ENCODE measurements at regions not wholly inside any gene's neighbourhood (a gene's known extent, or its start where the extent isn't known, plus 50 kb on each side); places are given as distances from the start of the nearest gene placed in this dataset.

GRCh38 chr1:168375566-168376300 is 95.1 kb downstream of the TBX19 start:
- intact Hi-C loops (cut with DNase I), result no loop called here
- no peak overlapping the region for H3K27ac ChIP-seq (ENCODE audit: low read depth in 1 of 2, low read length in 2 of 2)
- H3K4me3 ChIP-seq (ENCODE audit: low read length in 2 of 2), result no peak overlapping the region
- 90 to 96% methylated on average over 5 of the region's 5 CpGs for WGBS, 2 donors
- DNase-seq (no peak), ATAC-seq (ENCODE audit: low FRiP score) (no peak)
- no peaks in the 10 kb centered on the region for H3K27me3 ChIP-seq (ENCODE audit: control insufficient read depth in 1 of 2, insufficient read depth in 2 of 2, low read length in 1 of 2)
- H3K4me1 ChIP-seq (ENCODE audit: control insufficient read depth in 1 of 2, insufficient read depth in 2 of 2, low read length in 2 of 2), result no peaks in the 10 kb centered on the region
- H3K9me3 ChIP-seq (ENCODE audit: control insufficient read depth, low read length), result no peaks in the 10 kb centered on the region
- no peaks in the 10 kb centered on the region for H3K36me3 ChIP-seq (ENCODE audit: control insufficient read depth in 1 of 2, insufficient read depth in 2 of 2, low read length in 1 of 2)

DNA sequence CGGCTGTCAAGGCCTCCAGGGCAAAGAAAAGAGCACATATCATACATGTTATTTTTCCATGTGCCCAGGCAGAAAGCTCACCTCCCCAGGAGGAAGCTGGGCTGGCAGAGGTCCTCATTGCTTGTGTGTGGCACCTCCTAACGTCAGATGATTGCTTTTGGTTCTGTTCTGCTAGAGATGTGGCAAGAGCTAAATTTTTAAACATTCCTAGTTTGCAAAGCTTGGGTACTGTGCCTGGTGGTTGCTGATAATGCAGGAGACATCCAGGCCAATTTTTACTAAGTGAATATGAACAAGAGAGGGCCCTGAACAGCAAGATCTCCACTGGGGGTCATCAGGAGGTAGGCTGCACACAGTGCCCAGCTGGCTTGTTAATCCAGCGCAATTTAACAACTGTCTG is 93.9 kb downstream of the TBX19 start:
- Histone ChIP-seq H3K27me3 (ENCODE audit: control insufficient read depth in 1 of 2, insufficient read depth in 2 of 2, low read length in 1 of 2) (no peaks in the 10 kb centered on the region), H3K36me3 (ENCODE audit: control insufficient read depth in 1 of 2, insufficient read depth in 2 of 2, low read length in 1 of 2) (no peaks in the 10 kb centered on the region), H3K9me3 (ENCODE audit: control insufficient read depth, low read length) (no peaks in the 10 kb centered on the region), H3K4me3 (ENCODE audit: low read length in 2 of 2) (no peak overlapping the region), H3K4me1 (ENCODE audit: control insufficient read depth in 1 of 2, insufficient read depth in 2 of 2, low read length in 2 of 2) (no peaks in the 10 kb centered on the region), H3K27ac (ENCODE audit: low read depth in 1 of 2, low read length in 2 of 2) (no peak overlapping the region)
- DNase-seq (no peak), ATAC-seq (ENCODE audit: low FRiP score) (no peak)
- intact Hi-C loops (cut with DNase I), result no loop called here
- 79 to 80% methylated on average over 3 of the region's 3 CpGs for WGBS, 2 donors

DNA sequence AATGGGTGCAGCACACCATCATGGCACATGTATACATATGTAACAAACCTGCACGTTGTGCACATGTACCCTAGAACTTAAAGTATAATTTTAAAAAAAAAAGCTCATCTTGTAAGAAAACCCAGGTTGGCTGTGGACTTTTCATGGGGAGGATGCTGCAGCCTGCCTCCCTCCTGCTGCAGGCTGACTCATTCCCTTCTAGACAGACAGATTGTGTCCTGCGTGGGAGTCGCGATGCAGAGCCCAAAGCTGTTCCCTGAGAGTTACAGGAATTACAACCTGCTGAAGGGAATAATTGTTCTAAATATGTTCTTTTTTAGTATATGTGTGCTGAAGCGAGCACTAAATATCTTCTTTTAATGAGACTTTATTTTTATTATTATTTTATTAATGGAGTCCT is 93.2 kb downstream of the TBX19 start:
- Histone ChIP-seq H3K4me3 (ENCODE audit: low read length in 2 of 2) (no peak overlapping the region), H3K27ac (ENCODE audit: low read depth in 1 of 2, low read length in 2 of 2) (no peak overlapping the region), H3K27me3 (ENCODE audit: control insufficient read depth in 1 of 2, insufficient read depth in 2 of 2, low read length in 1 of 2) (no peaks in the 10 kb centered on the region), H3K36me3 (ENCODE audit: control insufficient read depth in 1 of 2, insufficient read depth in 2 of 2, low read length in 1 of 2) (no peaks in the 10 kb centered on the region), H3K4me1 (ENCODE audit: control insufficient read depth in 1 of 2, insufficient read depth in 2 of 2, low read length in 2 of 2) (no peaks in the 10 kb centered on the region), H3K9me3 (ENCODE audit: control insufficient read depth, low read length) (no peaks in the 10 kb centered on the region)
- no peak for ATAC-seq (ENCODE audit: low FRiP score)
- intact Hi-C loops (cut with DNase I), result no loop called here
- no peak for DNase-seq
- 85 to 93% methylated on average over 5 of the region's 5 CpGs for WGBS, 2 donors

DNA sequence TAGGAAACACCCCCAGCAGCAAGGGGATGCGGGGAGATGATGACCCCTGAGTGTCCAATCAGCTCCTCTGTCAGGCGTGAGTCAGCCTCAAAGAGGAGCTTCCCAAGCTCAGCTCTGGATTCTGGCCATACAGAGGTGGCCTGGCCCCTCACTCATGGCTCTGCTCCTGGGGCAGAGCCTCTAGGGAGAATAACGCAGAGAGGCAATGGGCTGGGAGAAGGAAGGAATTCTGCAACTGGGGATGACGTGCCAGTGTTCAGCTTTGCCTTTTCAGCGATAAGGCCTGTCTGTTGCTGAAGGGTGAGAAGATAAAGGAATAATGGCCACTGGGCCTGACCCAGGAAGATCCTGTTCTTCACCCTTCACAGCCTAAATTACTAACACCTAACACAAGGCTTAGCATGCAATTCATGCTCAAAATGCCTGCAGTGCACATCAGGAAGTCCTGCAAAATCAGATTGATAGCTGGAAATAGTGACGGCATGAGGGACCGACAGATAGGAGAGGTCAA is 92.2 kb downstream of the TBX19 start:
- intact Hi-C loops (cut with DNase I), result no loop called here

DNA sequence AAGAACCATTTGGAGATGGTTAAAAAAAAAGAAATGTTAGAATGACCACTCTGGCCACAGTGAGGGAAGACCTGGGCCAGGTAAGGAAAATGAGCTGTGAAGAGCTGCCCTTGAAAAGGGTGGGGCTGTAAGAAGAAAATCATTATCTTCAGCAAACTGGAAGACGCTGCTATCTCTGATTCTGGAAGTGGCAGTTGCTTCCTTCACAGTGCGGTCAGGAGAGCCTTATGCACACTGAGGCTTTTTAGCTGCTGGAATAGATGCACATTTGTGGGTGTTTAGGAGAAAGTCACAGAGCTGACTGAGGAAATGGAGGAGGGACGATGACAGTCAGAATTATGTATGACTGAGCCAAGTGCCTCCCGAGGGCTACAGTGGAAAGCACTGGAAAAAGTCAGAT is 91.6 kb downstream of the TBX19 start:
- H3K36me3 ChIP-seq (ENCODE audit: control insufficient read depth in 1 of 2, insufficient read depth in 2 of 2, low read length in 1 of 2), result no peaks in the 10 kb centered on the region
- DNase-seq (no peak), ATAC-seq (ENCODE audit: low FRiP score) (no peak)
- H3K9me3 ChIP-seq (ENCODE audit: control insufficient read depth, low read length), result no peaks in the 10 kb centered on the region
- intact Hi-C loops (cut with DNase I), result no loop called here
- H3K4me3 ChIP-seq (ENCODE audit: low read length in 2 of 2), result no peak overlapping the region
- no peaks in the 10 kb centered on the region for H3K27me3 ChIP-seq (ENCODE audit: control insufficient read depth in 1 of 2, insufficient read depth in 2 of 2, low read length in 1 of 2)
- H3K27ac ChIP-seq (ENCODE audit: low read depth in 1 of 2, low read length in 2 of 2), result no peak overlapping the region
- 66 to 87% methylated on average over 4 of the region's 4 CpGs for WGBS, 2 donors
- no peaks in the 10 kb centered on the region for H3K4me1 ChIP-seq (ENCODE audit: control insufficient read depth in 1 of 2, insufficient read depth in 2 of 2, low read length in 2 of 2)

More for the DNA sequence above, 92.2 kb downstream of the TBX19 start:
- WGBS, 2 donors, result 64 to 81% methylated on average over 7 of the region's 7 CpGs
- Histone ChIP-seq H3K4me1 (ENCODE audit: control insufficient read depth in 1 of 2, insufficient read depth in 2 of 2, low read length in 2 of 2) (no peaks in the 10 kb centered on the region), H3K9me3 (ENCODE audit: control insufficient read depth, low read length) (no peaks in the 10 kb centered on the region), H3K27ac (ENCODE audit: low read depth in 1 of 2, low read length in 2 of 2) (no peak overlapping the region), H3K27me3 (ENCODE audit: control insufficient read depth in 1 of 2, insufficient read depth in 2 of 2, low read length in 1 of 2) (no peaks in the 10 kb centered on the region), H3K4me3 (ENCODE audit: low read length in 2 of 2) (no peak overlapping the region), H3K36me3 (ENCODE audit: control insufficient read depth in 1 of 2, insufficient read depth in 2 of 2, low read length in 1 of 2) (no peaks in the 10 kb centered on the region)
- DNase-seq (no peak), ATAC-seq (ENCODE audit: low FRiP score) (no peak)

- intact Hi-C loops (cut with DNase I), result no loop called here
- no peaks in the 10 kb centered on the region for H3K36me3 ChIP-seq (ENCODE audit: control insufficient read depth in 1 of 2, insufficient read depth in 2 of 2, low read length in 1 of 2)
- ATAC-seq (ENCODE audit: low FRiP score), result no peak
- H3K27ac ChIP-seq (ENCODE audit: low read depth in 1 of 2, low read length in 2 of 2), result no peak overlapping the region
- H3K4me3 ChIP-seq (ENCODE audit: low read length in 2 of 2), result no peak overlapping the region
- DNase-seq, result no peak
- H3K9me3 ChIP-seq (ENCODE audit: control insufficient read depth, low read length), result no peaks in the 10 kb centered on the region
- H3K27me3 ChIP-seq (ENCODE audit: control insufficient read depth in 1 of 2, insufficient read depth in 2 of 2, low read length in 1 of 2), result no peaks in the 10 kb centered on the region
- H3K4me1 ChIP-seq (ENCODE audit: control insufficient read depth in 1 of 2, insufficient read depth in 2 of 2, low read length in 2 of 2), result no peaks in the 10 kb centered on the region
- WGBS, 2 donors, result 66 to 79% methylated on average over 5 of the region's 5 CpGs
These were observed 90.8 kb downstream of the TBX19 start for GRCh38 chr1:168371477-168371876.

DNA sequence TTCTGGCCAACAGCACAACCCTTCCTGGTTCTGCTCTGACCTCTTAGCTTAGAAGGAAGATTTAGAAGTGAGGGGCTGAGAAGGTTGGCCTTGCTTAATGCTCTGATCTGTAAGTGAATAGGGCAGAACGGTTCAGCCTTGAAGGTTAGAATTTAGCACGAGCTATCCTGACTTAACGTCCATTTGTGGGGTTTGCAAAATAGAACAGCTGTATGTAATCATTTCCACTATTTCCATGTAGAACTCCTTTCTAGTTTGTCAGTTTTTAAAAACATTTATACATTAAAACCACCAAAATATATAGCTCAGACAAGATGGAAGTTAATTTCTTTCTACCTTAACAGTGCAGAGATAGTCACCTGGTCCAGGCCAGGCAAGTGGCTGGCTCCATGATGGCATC is 89.9 kb downstream of the TBX19 start:
- Histone ChIP-seq H3K4me3 (ENCODE audit: low read length in 2 of 2) (no peak overlapping the region), H3K4me1 (ENCODE audit: control insufficient read depth in 1 of 2, insufficient read depth in 2 of 2, low read length in 2 of 2) (no peaks in the 10 kb centered on the region), H3K36me3 (ENCODE audit: control insufficient read depth in 1 of 2, insufficient read depth in 2 of 2, low read length in 1 of 2) (no peaks in the 10 kb centered on the region), H3K27ac (ENCODE audit: low read depth in 1 of 2, low read length in 2 of 2) (no peak overlapping the region), H3K27me3 (ENCODE audit: control insufficient read depth in 1 of 2, insufficient read depth in 2 of 2, low read length in 1 of 2) (no peaks in the 10 kb centered on the region), H3K9me3 (ENCODE audit: control insufficient read depth, low read length) (no peaks in the 10 kb centered on the region)
- 90 to 95% methylated on average over 3 of the region's 3 CpGs for WGBS, 2 donors
- DNase-seq (no peak), ATAC-seq (ENCODE audit: low FRiP score) (no peak)
- intact Hi-C loops (cut with DNase I), result no loop called here

- Histone ChIP-seq H3K4me1 (ENCODE audit: control insufficient read depth in 1 of 2, insufficient read depth in 2 of 2, low read length in 2 of 2) (no peaks in the 10 kb centered on the region), H3K9me3 (ENCODE audit: control insufficient read depth, low read length) (no peaks in the 10 kb centered on the region), H3K4me3 (ENCODE audit: low read length in 2 of 2) (no peak overlapping the region), H3K27ac (ENCODE audit: low read depth in 1 of 2, low read length in 2 of 2) (no peak overlapping the region), H3K36me3 (ENCODE audit: control insufficient read depth in 1 of 2, insufficient read depth in 2 of 2, low read length in 1 of 2) (no peaks in the 10 kb centered on the region), H3K27me3 (ENCODE audit: control insufficient read depth in 1 of 2, insufficient read depth in 2 of 2, low read length in 1 of 2) (no peaks in the 10 kb centered on the region)
- intact Hi-C loops (cut with DNase I), result no loop called here
- DNase-seq (no peak), ATAC-seq (ENCODE audit: low FRiP score) (no peak)
- 92 to 93% methylated on average over 5 of the region's 5 CpGs for WGBS, 2 donors
These were observed 89.0 kb downstream of the TBX19 start for GRCh38 chr1:168369655-168370054.

DNA sequence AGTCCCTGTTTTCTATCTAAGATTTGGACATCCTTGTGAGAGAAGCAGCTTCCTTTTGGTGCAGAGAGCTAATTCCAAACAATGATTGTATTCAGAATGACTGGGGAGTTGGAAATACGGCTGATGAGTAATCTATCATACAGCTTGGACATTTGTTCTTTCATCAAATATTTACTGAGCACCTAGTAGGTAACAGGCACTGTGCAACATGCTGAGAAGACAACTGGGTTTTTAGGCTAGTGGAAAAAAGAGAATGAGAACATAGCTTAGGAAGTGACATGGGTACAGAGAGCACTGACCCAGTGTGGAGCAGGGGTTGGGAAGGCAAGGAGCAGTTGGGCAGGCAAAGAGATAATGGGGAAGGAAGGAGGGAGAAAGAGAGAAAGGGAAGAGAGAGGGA is 87.5 kb downstream of the TBX19 start:
- Histone ChIP-seq H3K9me3 (ENCODE audit: control insufficient read depth, low read length) (peaks cover 1% of the 10 kb centered on the region), H3K27me3 (ENCODE audit: control insufficient read depth in 1 of 2, insufficient read depth in 2 of 2, low read length in 1 of 2) (no peaks in the 10 kb centered on the region), H3K4me1 (ENCODE audit: control insufficient read depth in 1 of 2, insufficient read depth in 2 of 2, low read length in 2 of 2) (no peaks in the 10 kb centered on the region), H3K4me3 (ENCODE audit: low read length in 2 of 2) (no peak overlapping the region), H3K27ac (ENCODE audit: low read depth in 1 of 2, low read length in 2 of 2) (no peak overlapping the region), H3K36me3 (ENCODE audit: control insufficient read depth in 1 of 2, insufficient read depth in 2 of 2, low read length in 1 of 2) (no peaks in the 10 kb centered on the region)
- intact Hi-C loops (cut with DNase I), result no loop called here
- no peak for DNase-seq
- no peak for ATAC-seq (ENCODE audit: low FRiP score)
- 87 to 88% methylated on average over 1 of the region's 1 CpG for WGBS, 2 donors
